ENCODE measurements at regions not wholly inside any gene's neighbourhood (a gene's known extent, or its start where the extent isn't known, plus 50 kb on each side); places are given as distances from the start of the nearest gene placed in this dataset.
"Not testable (repeated sequence)": the region's sequence is repeated elsewhere in the genome, so short reads cannot be mapped to it uniquely, and the experiment has no call there.

GRCh38 chr7:53491051-53491450 is 455.6 kb downstream of the POM121L12 start:
- no peak overlapping the region for H3K9ac ChIP-seq (ENCODE audit: insufficient read depth, low read depth, low read length)
- 57% methylated on average over 6 of the region's 6 CpGs for WGBS (ENCODE audit: low lambda C conversion rate)
- H3K4me3 ChIP-seq (replicated peaks in 1 of 3; ENCODE audit: insufficient read depth in 1 of 3, low read depth in 2 of 3, low read length in 3 of 3): no peak overlapping the region
- in situ Hi-C loops (cut with HindIII; ENCODE audit: extremely low pct_ligation_motif_present, low pct_unique_long_range_greater_than_20kb) (no loop called here), intact Hi-C loops (cut with micrococcal nuclease; ENCODE audit: unreplicated experiment) (no loop called here)
- H4K20me1 ChIP-seq (ENCODE audit: insufficient read depth, low read length): no peaks in the 10 kb centered on the region
- H3K4me2 ChIP-seq (ENCODE audit: low read depth, low read length): no peak overlapping the region
- H3K9me3 ChIP-seq (ENCODE audit: low read length): peaks cover 82% of the 10 kb centered on the region
- no peaks in the 10 kb centered on the region for H3K36me3 ChIP-seq (replicated peaks in 1 of 2; ENCODE audit: control insufficient read depth in 1 of 2, insufficient read depth in 2 of 2, low read length in 2 of 2)
- no peak for TF ChIP-seq SIN3A (IDR thresholded peaks at IDR 0.05; ENCODE audit: borderline replicate concordance, low read depth, low read length)
- no peak for TF ChIP-seq PBX2 (CRISPR knock-in tag; IDR thresholded peaks at IDR 0.05)
- TF ChIP-seq PRMT3 (CRISPR knock-in tag; IDR thresholded peaks at IDR 0.05; ENCODE audit: borderline replicate concordance, low read depth): no peak
- no peak for TF ChIP-seq NKX3-1 (CRISPR knock-in tag; IDR thresholded peaks at IDR 0.05)
- TF ChIP-seq ZNF124 (CRISPR knock-in tag; IDR thresholded peaks at IDR 0.05): no peak
- no peak for TF ChIP-seq NFE2L2 (IDR thresholded peaks at IDR 0.05; ENCODE audit: low read length)
- TF ChIP-seq FLYWCH1 (CRISPR knock-in tag; IDR thresholded peaks at IDR 0.05): no peak
- no peak for TF ChIP-seq ZNF772 (CRISPR knock-in tag; IDR thresholded peaks at IDR 0.05)
- no peak for TF ChIP-seq RAD21 (CRISPR knock-in tag; IDR thresholded peaks at IDR 0.05)
- TF ChIP-seq MYNN (CRISPR knock-in tag; IDR thresholded peaks at IDR 0.05; ENCODE audit: low read depth): no peak
- no peak for TF ChIP-seq ERF (CRISPR knock-in tag; IDR thresholded peaks at IDR 0.05)
- TF ChIP-seq ZNF335 (CRISPR knock-in tag; IDR thresholded peaks at IDR 0.05): no peak
- TF ChIP-seq ZNF317 (CRISPR knock-in tag; IDR thresholded peaks at IDR 0.05): no peak
- no peak for TF ChIP-seq GABPB1 (CRISPR knock-in tag; IDR thresholded peaks at IDR 0.05)
- H3K79me2 ChIP-seq (ENCODE audit: insufficient read depth, low read length): no peaks in the 10 kb centered on the region
- DNase-seq (ENCODE audit: low spot score) (no peak), ATAC-seq (no peak), FAIRE-seq (no peak)
- no TSS peak for BruUV-seq (replicated peaks)
- POLR2A ChIA-PET: no interaction called here
- no peak overlapping the region for H3K27ac ChIP-seq (ENCODE audit: extremely low read length, insufficient read depth, low read length)
- CTCF ChIA-PET (ENCODE audit: low intra/inter-chr PET ratio, low total read pairs): no interaction called here
- H3K27me3 ChIP-seq (ENCODE audit: control insufficient read depth in 1 of 2, insufficient read depth in 2 of 2, low read length in 2 of 2): no peaks in the 10 kb centered on the region
- H2AFZ ChIP-seq (ENCODE audit: low read length): no peak overlapping the region
- H3K4me1 ChIP-seq (ENCODE audit: insufficient read depth, low read length): no peaks in the 10 kb centered on the region

- H3K79me2 ChIP-seq (ENCODE audit: insufficient read depth, low read length); H3K4me3 ChIP-seq (replicated peaks in 1 of 3; ENCODE audit: insufficient read depth in 1 of 3, low read depth in 2 of 3, low read length in 3 of 3); H3K9ac ChIP-seq (ENCODE audit: insufficient read depth, low read depth, low read length); in situ Hi-C loops (cut with HindIII; ENCODE audit: extremely low pct_ligation_motif_present, low pct_unique_long_range_greater_than_20kb); H3K36me3 ChIP-seq (replicated peaks in 1 of 2; ENCODE audit: control insufficient read depth in 1 of 2, insufficient read depth in 2 of 2, low read length in 2 of 2); H3K27ac ChIP-seq (ENCODE audit: extremely low read length, insufficient read depth, low read length); H2AFZ ChIP-seq (ENCODE audit: low read length); intact Hi-C loops (cut with micrococcal nuclease; ENCODE audit: unreplicated experiment); H4K20me1 ChIP-seq (ENCODE audit: insufficient read depth, low read length); H3K4me2 ChIP-seq (ENCODE audit: low read depth, low read length); H3K4me1 ChIP-seq (ENCODE audit: insufficient read depth, low read length); CTCF ChIA-PET (ENCODE audit: low intra/inter-chr PET ratio, low total read pairs); FAIRE-seq; H3K27me3 ChIP-seq (ENCODE audit: control insufficient read depth in 1 of 2, insufficient read depth in 2 of 2, low read length in 2 of 2); POLR2A ChIA-PET; BruUV-seq (replicated peaks); ATAC-seq; DNase-seq (ENCODE audit: low spot score): not testable (repeated sequence)
- 75% methylated on average over 9 of the region's 20 CpGs for WGBS (ENCODE audit: low lambda C conversion rate)
- H3K9me3 ChIP-seq (ENCODE audit: low read length): peaks cover 74% of the 10 kb centered on the region
Measured at GRCh38 chr7:53495181-53495580, 459.7 kb downstream of the POM121L12 start.

Measured in HepG2 (cell line).